Tibial artery (tissue), 4 donors: ENCODE measurements at regions not wholly inside any gene's neighbourhood (a gene's known extent, or its start where the extent isn't known, plus 50 kb on each side); places are given as distances from the start of the nearest gene placed in this dataset.

Experiments
- DNase-seq, 2 donors: peaks; one replicate each; pipeline ENCODE4 v3.0.0-alpha.2; 2019
- H3K27ac ChIP-seq, 2 donors: fragments of 200-600 bp; sonication (generic) in 1 of 2; 1 replicate in 1 of 2; 2 replicates in 1 of 2; pipeline ENCODE4 v1.5.1; 2018 to 2019; ENCODE audit warnings: mild to moderate bottlenecking in 1 of 2
- H3K27me3 ChIP-seq, 2 donors: fragments of 200-600 bp; sonication (generic) in 1 of 2; one replicate each; pipeline versions ENCODE4 v1.5.1 to v1.6.0; 2016 to 2019
- H3K36me3 ChIP-seq, 3 donors: fragments of 200-600 bp; sonication (generic) in 2 of 3; one replicate each; pipeline ENCODE4 v1.5.1; 2016 to 2019; ENCODE audit warnings: mild to moderate bottlenecking in 2 of 3
- H3K4me1 ChIP-seq, 4 donors: fragments of 200-600 bp; sonication (generic) in 2 of 4; 1 replicate in 3 of 4; 2 replicates in 1 of 4; pipeline ENCODE4 v1.5.1; 2016 to 2019
- H3K4me3 ChIP-seq, 2 donors: fragments of 200-600 bp; sonication (generic) in 1 of 2; 1 replicate in 1 of 2; 2 replicates in 1 of 2; pipeline ENCODE4 v1.5.1; 2018 to 2019; ENCODE audit warnings: mild to moderate bottlenecking in 2 of 2
- H3K9me3 ChIP-seq, 3 donors: fragments of 200-600 bp; sonication (generic) in 1 of 3; one replicate each; pipeline ENCODE4 v1.5.1; 2016 to 2019
- CTCF ChIP-seq, 2 experiments: fragments of 200-600 bp in 1 of 2; fragments of 450-650 bp in 1 of 2; IDR thresholded peaks; one replicate each; pipeline ENCODE4 v1.5.1; 2017 to 2019; ENCODE audit warnings: antibody characterized with exemption in 2 of 2, mild to moderate bottlenecking in 1 of 2, moderate library complexity in 1 of 2
- intact Hi-C: fragments of 100-400 bp; cut with DNase I; formaldehyde crosslinking; loops from one replicate; pipeline ENCODE4 v1.15.0; 2023; ENCODE audit warnings: low total_unique reads

- no peaks in the 10 kb centered on the region for H3K27me3 ChIP-seq
- H3K4me3 ChIP-seq, result no peak overlapping the region
- intact Hi-C loops, result no loop called here
- TF ChIP-seq CTCF (IDR thresholded peaks at IDR 0.05), result no peak
- no peak for DNase-seq
- no peaks in the 10 kb centered on the region for H3K36me3 ChIP-seq
- H3K9me3 ChIP-seq, result no peaks in the 10 kb centered on the region
- H3K27ac ChIP-seq, result no peak overlapping the region
- no peaks in the 10 kb centered on the region for H3K4me1 ChIP-seq
These were observed 625.7 kb upstream of the PCDH9 start for GRCh38 chr13:67855741-67856238.

GRCh38 chr13:67854990-67855389 is 624.9 kb upstream of the PCDH9 start:
- no peaks in the 10 kb centered on the region for H3K36me3 ChIP-seq
- TF ChIP-seq CTCF (IDR thresholded peaks at IDR 0.05), result no peak
- intact Hi-C loops, result no loop called here

GRCh38 chr13:67844574-67844973 is 614.4 kb upstream of the PCDH9 start:
- intact Hi-C loops, result no loop called here
- no peak for TF ChIP-seq CTCF (IDR thresholded peaks at IDR 0.05)
- Histone ChIP-seq H3K4me1 (no peaks in the 10 kb centered on the region), H3K27me3 (no peaks in the 10 kb centered on the region), H3K9me3 (no peaks in the 10 kb centered on the region), H3K27ac (no peak overlapping the region), H3K4me3 (no peak overlapping the region), H3K36me3 (no peaks in the 10 kb centered on the region)
- DNase-seq, result no peak

More at GRCh38 chr13:67854990-67855389, 624.9 kb upstream of the PCDH9 start:
- no peak for DNase-seq
- Histone ChIP-seq H3K9me3 (no peaks in the 10 kb centered on the region), H3K27ac (no peak overlapping the region), H3K4me3 (no peak overlapping the region), H3K27me3 (no peaks in the 10 kb centered on the region), H3K4me1 (no peaks in the 10 kb centered on the region)

- no peaks in the 10 kb centered on the region for H3K9me3 ChIP-seq
- H3K4me1 ChIP-seq, result no peaks in the 10 kb centered on the region
- H3K36me3 ChIP-seq, result no peaks in the 10 kb centered on the region
- no peak overlapping the region for H3K4me3 ChIP-seq
- no peaks in the 10 kb centered on the region for H3K27me3 ChIP-seq
- no peak for TF ChIP-seq CTCF (IDR thresholded peaks at IDR 0.05)
- no peak overlapping the region for H3K27ac ChIP-seq
- intact Hi-C loops, result no loop called here
- DNase-seq, result no peak
These were observed 610.9 kb upstream of the PCDH9 start for GRCh38 chr13:67841071-67841470.

- H3K4me3 ChIP-seq, result no peak overlapping the region
- H3K36me3 ChIP-seq, result no peaks in the 10 kb centered on the region
- no peak for TF ChIP-seq CTCF (IDR thresholded peaks at IDR 0.05)
- no peak overlapping the region for H3K27ac ChIP-seq
- H3K4me1 ChIP-seq, result no peaks in the 10 kb centered on the region
- H3K27me3 ChIP-seq, result no peaks in the 10 kb centered on the region
- DNase-seq, result no peak
- intact Hi-C loops, result no loop called here
- peaks cover 0 to 6% (median 0%) of the 10 kb centered on the region in 3 donors for H3K9me3 ChIP-seq
These were observed 603.4 kb upstream of the PCDH9 start for GRCh38 chr13:67833564-67833963.

GRCh38 chr13:67829641-67830040 is 599.5 kb upstream of the PCDH9 start:
- H3K9me3 ChIP-seq, result no peaks in the 10 kb centered on the region
- no peak for DNase-seq
- TF ChIP-seq CTCF (IDR thresholded peaks at IDR 0.05), result no peak
- H3K4me1 ChIP-seq, result no peaks in the 10 kb centered on the region
- intact Hi-C loops, result no loop called here
- no peak overlapping the region for H3K27ac ChIP-seq
- H3K36me3 ChIP-seq, result no peaks in the 10 kb centered on the region
- no peaks in the 10 kb centered on the region for H3K27me3 ChIP-seq
- no peak overlapping the region for H3K4me3 ChIP-seq
